ENCODE measurements at regions not wholly inside any gene's neighbourhood (a gene's known extent, or its start where the extent isn't known, plus 50 kb on each side); places are given as distances from the start of the nearest gene placed in this dataset.

- no peak for TF ChIP-seq CTCF (IDR thresholded peaks at IDR 0.05)
- TF ChIP-seq POLR2A (IDR thresholded peaks at IDR 0.05): no peak
Measured at GRCh38 chr13:23991119-23991518, 93.8 kb upstream of the C1QTNF9B start.

All from testis (tissue), 2 donors.